GM13977 (cell line): ENCODE measurements at regions not wholly inside any gene's neighbourhood (a gene's known extent, or its start where the extent isn't known, plus 50 kb on each side); places are given as distances from the start of the nearest gene placed in this dataset.
"Not testable (repeated sequence)": the region's sequence is repeated elsewhere in the genome, so short reads cannot be mapped to it uniquely, and the experiment has no call there.

ENCODE experiments used
- DNase-seq: peaks from one replicate; pipeline ENCODE4 v3.0.0; 2012; ENCODE audit warnings: low spot score
- in situ Hi-C: fragments of 300-500 bp; cut with MboI; formaldehyde crosslinking; loops from one replicate; pipeline ENCODE4 v1.12.0; 2022; ENCODE audit warnings: low sequenced_read_pairs, low pct_unique_long_range_greater_than_20kb, mixed read lengths, inconsistent platforms; ENCODE audit not compliant: unreplicated experiment
- TF ChIP-seq, protein P1 (sequence below): IDR thresholded peaks from 2 replicates; pipeline ENCODE4 v1.5.1; 2012; ENCODE audit warnings: mild to moderate bottlenecking, control low read depth; ENCODE audit not compliant: insufficient read depth; ENCODE audit errors: extremely low read depth, missing control alignments

DNA sequence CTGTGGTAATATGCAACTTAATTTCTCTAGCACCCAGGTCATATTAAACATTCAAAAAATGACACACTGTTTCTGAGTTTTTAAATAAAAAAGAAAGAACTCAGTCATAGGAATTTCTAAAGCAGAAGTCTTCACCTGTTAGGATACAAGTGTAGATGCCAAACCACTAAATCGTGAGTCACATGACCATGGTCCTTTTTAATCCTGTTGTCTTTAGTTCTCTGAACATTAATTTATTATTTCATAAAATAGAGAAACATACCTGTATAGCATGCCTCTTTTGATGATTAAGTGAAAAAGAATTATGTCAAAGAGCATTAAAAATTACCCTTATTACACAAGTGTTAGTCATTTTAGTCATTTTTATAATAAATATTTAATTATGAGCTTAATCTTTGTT lies 398.8 kb downstream of the CCDC85A start:
- TF ChIP-seq, protein P1, sequence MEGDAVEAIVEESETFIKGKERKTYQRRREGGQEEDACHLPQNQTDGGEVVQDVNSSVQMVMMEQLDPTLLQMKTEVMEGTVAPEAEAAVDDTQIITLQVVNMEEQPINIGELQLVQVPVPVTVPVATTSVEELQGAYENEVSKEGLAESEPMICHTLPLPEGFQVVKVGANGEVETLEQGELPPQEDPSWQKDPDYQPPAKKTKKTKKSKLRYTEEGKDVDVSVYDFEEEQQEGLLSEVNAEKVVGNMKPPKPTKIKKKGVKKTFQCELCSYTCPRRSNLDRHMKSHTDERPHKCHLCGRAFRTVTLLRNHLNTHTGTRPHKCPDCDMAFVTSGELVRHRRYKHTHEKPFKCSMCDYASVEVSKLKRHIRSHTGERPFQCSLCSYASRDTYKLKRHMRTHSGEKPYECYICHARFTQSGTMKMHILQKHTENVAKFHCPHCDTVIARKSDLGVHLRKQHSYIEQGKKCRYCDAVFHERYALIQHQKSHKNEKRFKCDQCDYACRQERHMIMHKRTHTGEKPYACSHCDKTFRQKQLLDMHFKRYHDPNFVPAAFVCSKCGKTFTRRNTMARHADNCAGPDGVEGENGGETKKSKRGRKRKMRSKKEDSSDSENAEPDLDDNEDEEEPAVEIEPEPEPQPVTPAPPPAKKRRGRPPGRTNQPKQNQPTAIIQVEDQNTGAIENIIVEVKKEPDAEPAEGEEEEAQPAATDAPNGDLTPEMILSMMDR = no peak
- no peak for DNase-seq
- in situ Hi-C loops = no loop called here

DNA sequence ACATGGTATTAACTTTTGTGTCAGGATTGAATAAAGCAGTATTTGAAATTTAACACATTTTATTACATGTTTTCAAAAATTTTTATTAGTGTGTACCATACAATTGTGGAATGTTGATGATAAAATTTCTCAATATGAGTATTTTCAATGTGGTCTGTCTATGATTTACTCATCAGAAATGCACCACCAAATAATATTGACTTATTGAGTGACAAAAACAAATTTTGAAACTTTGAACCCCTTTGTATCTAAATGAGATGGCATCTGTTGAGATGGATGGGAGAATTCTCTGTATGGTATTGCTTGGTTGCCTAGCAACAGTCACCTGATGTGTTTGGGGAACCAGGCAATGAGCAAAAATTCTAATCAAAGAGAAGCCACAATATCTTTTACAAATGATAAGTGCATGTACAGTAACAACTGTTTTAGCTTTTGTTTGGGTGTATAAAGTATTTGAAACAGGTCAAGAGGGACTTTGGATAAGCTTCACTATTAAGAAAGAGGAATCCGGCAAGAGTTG lies 400.1 kb downstream of the CCDC85A start:
- no peak for DNase-seq
- in situ Hi-C loops = no loop called here
- TF ChIP-seq, protein P1 = no peak

DNA sequence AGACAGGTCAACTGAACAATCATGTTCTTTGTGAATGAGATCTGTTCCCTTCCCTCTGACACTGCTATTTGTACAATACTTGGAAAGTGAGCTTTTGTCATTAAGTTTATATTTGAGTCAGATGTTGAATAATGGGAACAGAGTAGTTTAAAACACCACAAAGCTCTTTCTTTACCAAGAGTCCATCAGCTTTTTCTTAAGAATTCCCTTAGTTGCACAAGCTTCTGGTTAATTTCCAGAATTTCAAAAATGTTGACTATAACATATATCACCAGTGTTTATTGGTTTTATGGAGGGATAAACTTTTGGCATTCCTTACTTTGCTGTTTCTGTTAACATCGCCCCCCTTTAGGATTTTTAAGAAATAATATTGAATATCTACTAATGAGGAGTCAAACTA lies 403.7 kb downstream of the CCDC85A start:
- TF ChIP-seq, protein P1 = no peak
- in situ Hi-C loops = no loop called here

DNA sequence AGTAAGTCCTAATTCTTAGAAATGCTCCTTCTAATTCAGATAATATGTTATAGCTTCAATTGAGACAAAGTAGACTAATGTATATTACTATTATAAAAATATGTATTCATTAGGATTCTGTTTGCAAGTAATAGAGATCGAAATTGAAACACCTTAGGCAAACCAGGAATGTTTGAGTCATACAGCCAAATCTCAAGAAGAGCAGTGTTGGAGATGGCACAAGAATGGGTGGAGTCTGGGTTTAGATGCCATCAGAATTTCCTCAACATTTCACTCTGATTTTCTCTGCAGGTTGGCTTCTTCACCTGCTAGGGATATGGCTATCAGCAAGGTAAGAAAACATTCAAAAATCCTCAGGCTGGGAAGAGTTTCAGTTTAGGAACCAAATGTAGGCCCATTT lies 405.4 kb downstream of the CCDC85A start:
- in situ Hi-C loops = no loop called here
- DNase-seq = no peak
- TF ChIP-seq, protein P1 = no peak

More for the DNA sequence above, 403.7 kb downstream of the CCDC85A start:
- no peak for DNase-seq

DNA sequence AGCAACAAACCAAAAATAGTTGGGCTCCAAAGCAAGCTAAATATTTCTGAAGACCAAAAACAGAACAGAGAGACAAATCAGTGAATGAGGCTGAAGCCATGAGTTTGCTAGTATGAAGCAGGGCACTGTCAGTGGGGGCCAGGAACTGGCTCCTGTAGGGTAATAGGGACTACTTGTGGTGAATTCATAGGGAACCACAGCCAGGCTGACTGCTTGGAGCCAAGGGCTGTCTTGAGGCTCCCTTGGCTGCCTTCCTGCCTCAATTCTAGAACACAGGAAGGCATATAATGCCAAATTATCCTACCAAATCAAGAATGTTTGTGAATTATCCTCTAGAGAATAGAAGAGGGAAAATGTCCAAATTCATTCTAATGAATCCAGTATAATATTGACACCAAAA lies 406.0 kb downstream of the CCDC85A start:
- TF ChIP-seq, protein P1 = no peak
- DNase-seq = no peak
- in situ Hi-C loops = no loop called here

DNA sequence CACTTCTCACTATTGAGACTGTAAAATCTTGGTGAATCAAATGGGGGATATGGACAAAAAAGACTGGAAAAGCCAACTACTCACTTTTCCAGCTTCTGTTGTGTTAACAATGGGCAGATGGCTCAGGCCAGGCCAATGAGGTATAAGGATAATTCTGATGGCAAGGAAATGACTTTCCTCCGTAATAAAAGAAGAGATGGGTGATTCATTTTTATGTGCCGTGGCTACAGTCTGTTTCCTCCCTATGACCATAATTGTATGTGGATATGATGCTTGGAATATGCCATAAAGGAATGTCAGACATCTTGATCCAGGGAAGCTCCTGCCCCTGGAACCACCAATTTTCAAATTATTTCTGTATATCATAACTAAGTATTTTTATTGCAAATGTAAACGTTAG lies 406.8 kb downstream of the CCDC85A start:
- TF ChIP-seq, protein P1 = no peak
- in situ Hi-C loops = no loop called here
- no peak for DNase-seq

DNA sequence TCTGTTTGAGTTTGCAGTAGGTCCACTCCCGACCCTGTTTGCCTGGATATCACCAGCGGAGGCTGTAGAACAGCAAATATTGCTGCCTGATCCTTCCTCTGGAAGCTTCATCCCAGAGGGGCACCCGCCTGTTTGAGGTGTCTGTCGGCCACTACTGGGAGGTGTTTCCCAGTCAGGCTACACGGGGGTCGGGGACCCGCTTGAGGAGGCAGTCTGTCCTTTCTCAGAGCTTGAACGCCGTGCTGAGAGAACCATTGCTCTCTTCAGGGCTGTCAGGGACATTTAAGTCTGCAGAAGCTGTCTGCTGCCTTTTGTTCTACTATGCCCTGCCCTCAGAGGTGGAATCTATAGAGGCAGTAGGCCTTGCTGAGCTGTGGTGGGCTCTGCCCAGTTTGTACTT lies 422.3 kb downstream of the CCDC85A start:
- DNase-seq, in situ Hi-C loops: not testable (repeated sequence)
